MM.1S (cell line): ENCODE measurements at regions not wholly inside any gene's neighbourhood (a gene's known extent, or its start where the extent isn't known, plus 50 kb on each side); places are given as distances from the start of the nearest gene placed in this dataset.

Source experiments
- EZH2 ChIP-seq: fragments of 300-600 bp; sonication (generic); optimal IDR thresholded peaks from 2 replicates; pipeline ENCODE3; 2017; ENCODE audit warnings: low read depth, mild to moderate bottlenecking, antibody characterized with exemption, low read length, mixed read lengths
- EZH2phosphoT487 ChIP-seq: fragments of 300-600 bp; sonication (generic); IDR thresholded peaks from 2 replicates; pipeline ENCODE4 v1.6.1; 2018; ENCODE audit warnings: antibody characterized with exemption, low read length
- TF ChIP-seq, protein P1 (sequence below): fragments of 300-600 bp; sonication (generic); IDR thresholded peaks from 2 replicates; pipeline ENCODE4 v1.5.1; 2016; ENCODE audit warnings: antibody characterized with exemption, low read length, mixed read lengths

DNA sequence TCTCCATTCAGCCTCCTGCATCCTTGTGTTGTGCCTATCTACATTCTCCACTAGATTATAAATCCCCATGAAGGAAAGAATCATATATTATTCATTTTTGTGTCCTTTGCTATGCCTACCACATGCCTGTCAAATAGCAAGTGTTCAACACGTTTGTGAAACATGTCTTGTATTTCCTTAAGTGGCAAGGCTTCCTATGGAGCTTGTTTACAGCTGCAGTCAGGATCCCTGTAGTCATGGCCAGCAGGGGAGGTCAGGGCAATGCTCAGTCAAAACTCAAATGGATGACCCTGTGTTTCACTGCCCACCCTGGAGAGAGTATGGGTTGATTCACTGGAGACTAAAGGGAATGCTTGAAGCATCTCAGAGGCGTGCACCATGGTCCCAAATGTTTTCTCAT lies 191.7 kb upstream of the ATP11B start:
- TF ChIP-seq EZH2 (no peak), EZH2phosphoT487 (no peak)
- TF ChIP-seq, protein P1, sequence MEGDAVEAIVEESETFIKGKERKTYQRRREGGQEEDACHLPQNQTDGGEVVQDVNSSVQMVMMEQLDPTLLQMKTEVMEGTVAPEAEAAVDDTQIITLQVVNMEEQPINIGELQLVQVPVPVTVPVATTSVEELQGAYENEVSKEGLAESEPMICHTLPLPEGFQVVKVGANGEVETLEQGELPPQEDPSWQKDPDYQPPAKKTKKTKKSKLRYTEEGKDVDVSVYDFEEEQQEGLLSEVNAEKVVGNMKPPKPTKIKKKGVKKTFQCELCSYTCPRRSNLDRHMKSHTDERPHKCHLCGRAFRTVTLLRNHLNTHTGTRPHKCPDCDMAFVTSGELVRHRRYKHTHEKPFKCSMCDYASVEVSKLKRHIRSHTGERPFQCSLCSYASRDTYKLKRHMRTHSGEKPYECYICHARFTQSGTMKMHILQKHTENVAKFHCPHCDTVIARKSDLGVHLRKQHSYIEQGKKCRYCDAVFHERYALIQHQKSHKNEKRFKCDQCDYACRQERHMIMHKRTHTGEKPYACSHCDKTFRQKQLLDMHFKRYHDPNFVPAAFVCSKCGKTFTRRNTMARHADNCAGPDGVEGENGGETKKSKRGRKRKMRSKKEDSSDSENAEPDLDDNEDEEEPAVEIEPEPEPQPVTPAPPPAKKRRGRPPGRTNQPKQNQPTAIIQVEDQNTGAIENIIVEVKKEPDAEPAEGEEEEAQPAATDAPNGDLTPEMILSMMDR: no peak
